ENCODE measurements at regions not wholly inside any gene's neighbourhood (a gene's known extent, or its start where the extent isn't known, plus 50 kb on each side); places are given as distances from the start of the nearest gene placed in this dataset.

DNA sequence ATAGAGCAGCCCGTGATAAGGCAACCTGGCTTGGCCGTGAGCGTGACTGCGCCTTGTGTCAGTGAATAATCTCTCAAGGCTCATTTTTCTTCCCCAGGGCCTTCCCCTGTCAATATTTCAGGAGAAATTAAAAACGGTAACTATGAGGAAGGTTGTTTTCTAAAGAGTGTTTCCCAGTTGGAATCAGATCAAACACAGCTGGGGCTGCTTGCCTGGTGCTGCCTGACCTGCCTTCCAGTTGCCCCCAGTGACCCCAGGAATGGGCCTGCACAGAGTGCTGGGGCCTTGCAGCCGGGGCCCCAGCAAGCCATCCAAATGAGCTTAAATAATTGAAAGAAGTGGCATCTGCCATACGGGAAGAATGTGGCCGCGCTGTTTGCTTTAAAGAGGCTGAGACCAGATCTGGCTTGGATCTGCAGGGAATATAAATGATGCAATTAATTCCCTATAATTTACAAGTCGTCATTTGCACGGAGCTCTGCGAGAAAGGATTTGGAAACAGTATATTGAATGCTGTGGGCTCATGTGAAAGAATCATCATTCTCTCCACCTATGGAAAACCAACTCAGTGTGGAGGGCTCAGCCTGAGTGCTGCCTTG lies 203.9 kb downstream of the C1orf94 start:
- FAIRE-seq (no peak), DNase-seq (ENCODE audit: low read depth, low spot score) (no peak)
- no peak overlapping the region for H2AFZ ChIP-seq (ENCODE audit: control insufficient read depth, low read length)
- no peak overlapping the region for H3K4me3 ChIP-seq (ENCODE audit: control insufficient read depth in 2 of 3, extremely low read depth in 1 of 3, insufficient read depth in 2 of 3, low read depth in 1 of 3, low read length in 3 of 3)
- H3K36me3 ChIP-seq (ENCODE audit: control insufficient read depth in 2 of 2, extremely low read depth in 1 of 2, insufficient read depth in 2 of 2, low read length in 2 of 2): no peaks in the 10 kb centered on the region
- TF ChIP-seq EZH2 (IDR thresholded peaks at IDR 0.05; ENCODE audit: low read length): no peak
- TF ChIP-seq, protein P1, sequence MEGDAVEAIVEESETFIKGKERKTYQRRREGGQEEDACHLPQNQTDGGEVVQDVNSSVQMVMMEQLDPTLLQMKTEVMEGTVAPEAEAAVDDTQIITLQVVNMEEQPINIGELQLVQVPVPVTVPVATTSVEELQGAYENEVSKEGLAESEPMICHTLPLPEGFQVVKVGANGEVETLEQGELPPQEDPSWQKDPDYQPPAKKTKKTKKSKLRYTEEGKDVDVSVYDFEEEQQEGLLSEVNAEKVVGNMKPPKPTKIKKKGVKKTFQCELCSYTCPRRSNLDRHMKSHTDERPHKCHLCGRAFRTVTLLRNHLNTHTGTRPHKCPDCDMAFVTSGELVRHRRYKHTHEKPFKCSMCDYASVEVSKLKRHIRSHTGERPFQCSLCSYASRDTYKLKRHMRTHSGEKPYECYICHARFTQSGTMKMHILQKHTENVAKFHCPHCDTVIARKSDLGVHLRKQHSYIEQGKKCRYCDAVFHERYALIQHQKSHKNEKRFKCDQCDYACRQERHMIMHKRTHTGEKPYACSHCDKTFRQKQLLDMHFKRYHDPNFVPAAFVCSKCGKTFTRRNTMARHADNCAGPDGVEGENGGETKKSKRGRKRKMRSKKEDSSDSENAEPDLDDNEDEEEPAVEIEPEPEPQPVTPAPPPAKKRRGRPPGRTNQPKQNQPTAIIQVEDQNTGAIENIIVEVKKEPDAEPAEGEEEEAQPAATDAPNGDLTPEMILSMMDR (optimal IDR thresholded peaks at IDR 0.05 in 1 of 3, IDR thresholded peaks at IDR 0.05 in 1 of 3, conservative IDR thresholded peaks at IDR 0.05 in 1 of 3; ENCODE audit: extremely low read depth in 1 of 3, insufficient read depth in 2 of 3, low read length in 3 of 3): no peak
- no peaks in the 10 kb centered on the region for H3K9me3 ChIP-seq (ENCODE audit: control insufficient read depth, low read depth, low read length)
- H3K9me1 ChIP-seq (ENCODE audit: control insufficient read depth, extremely low read depth, insufficient read depth, low read length): no peaks in the 10 kb centered on the region
- H3K4me1 ChIP-seq (ENCODE audit: control insufficient read depth, extremely low read depth, insufficient read depth, low read length): no peaks in the 10 kb centered on the region
- H4K20me1 ChIP-seq (ENCODE audit: control insufficient read depth, extremely low read depth, insufficient read depth, low read length): no peaks in the 10 kb centered on the region
- H3K79me2 ChIP-seq (ENCODE audit: control insufficient read depth, insufficient read depth, low read length): no peaks in the 10 kb centered on the region
- H3K27me3 ChIP-seq (ENCODE audit: control insufficient read depth, extremely low read depth, insufficient read depth, low read length): peaks cover 16% of the 10 kb centered on the region
- no peak overlapping the region for H3K27ac ChIP-seq (ENCODE audit: control insufficient read depth, insufficient read depth, low read length)
- H3K4me2 ChIP-seq (ENCODE audit: control insufficient read depth, extremely low read depth, insufficient read depth, low read depth, low read length): no peak overlapping the region
- dilution Hi-C loops (cut with MboI; ENCODE audit: extremely low pct_ligation_motif_present, low sequenced_read_pairs): no loop called here
- no peak overlapping the region for H3K9ac ChIP-seq (ENCODE audit: control insufficient read depth, extremely low read depth, insufficient read depth, low read length)

DNA sequence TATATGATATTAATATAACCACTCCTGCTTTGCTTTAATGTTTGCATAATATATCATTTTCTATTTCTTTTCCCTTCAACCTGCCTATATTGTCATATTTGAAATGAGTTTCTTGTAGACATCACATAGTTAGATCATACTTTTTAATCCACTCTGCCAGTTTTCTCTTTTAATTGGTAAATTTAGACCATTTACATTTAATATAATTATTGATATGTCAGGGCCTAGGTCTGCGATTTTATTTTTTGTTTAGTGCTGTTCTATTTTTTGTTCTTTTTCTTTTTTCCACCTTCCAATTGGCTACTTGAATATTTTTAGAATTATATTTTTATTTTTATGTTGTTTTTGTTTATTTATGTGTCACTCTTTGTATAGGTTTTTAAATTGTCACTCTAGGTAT lies 213.3 kb downstream of the C1orf94 start:
- DNase-seq (ENCODE audit: low read depth, low spot score) (no peak), FAIRE-seq (no peak)
- no peaks in the 10 kb centered on the region for H3K9me1 ChIP-seq (ENCODE audit: control insufficient read depth, extremely low read depth, insufficient read depth, low read length)
- no peaks in the 10 kb centered on the region for H3K79me2 ChIP-seq (ENCODE audit: control insufficient read depth, insufficient read depth, low read length)
- H3K4me2 ChIP-seq (ENCODE audit: control insufficient read depth, extremely low read depth, insufficient read depth, low read depth, low read length): no peak overlapping the region
- no peak overlapping the region for H3K9ac ChIP-seq (ENCODE audit: control insufficient read depth, extremely low read depth, insufficient read depth, low read length)
- dilution Hi-C loops (cut with MboI; ENCODE audit: extremely low pct_ligation_motif_present, low sequenced_read_pairs): no loop called here
- no peak overlapping the region for H3K4me3 ChIP-seq (ENCODE audit: control insufficient read depth in 2 of 3, extremely low read depth in 1 of 3, insufficient read depth in 2 of 3, low read depth in 1 of 3, low read length in 3 of 3)
- TF ChIP-seq EZH2 (IDR thresholded peaks at IDR 0.05; ENCODE audit: low read length): no peak
- TF ChIP-seq, protein P1 (optimal IDR thresholded peaks at IDR 0.05 in 1 of 3, IDR thresholded peaks at IDR 0.05 in 1 of 3, conservative IDR thresholded peaks at IDR 0.05 in 1 of 3; ENCODE audit: extremely low read depth in 1 of 3, insufficient read depth in 2 of 3, low read length in 3 of 3): no peak
- H3K27ac ChIP-seq (ENCODE audit: control insufficient read depth, insufficient read depth, low read length): no peak overlapping the region
- H3K4me1 ChIP-seq (ENCODE audit: control insufficient read depth, extremely low read depth, insufficient read depth, low read length): no peaks in the 10 kb centered on the region
- H3K27me3 ChIP-seq (ENCODE audit: control insufficient read depth, extremely low read depth, insufficient read depth, low read length): no peaks in the 10 kb centered on the region
- no peaks in the 10 kb centered on the region for H3K36me3 ChIP-seq (ENCODE audit: control insufficient read depth in 2 of 2, extremely low read depth in 1 of 2, insufficient read depth in 2 of 2, low read length in 2 of 2)
- no peaks in the 10 kb centered on the region for H3K9me3 ChIP-seq (ENCODE audit: control insufficient read depth, low read depth, low read length)
- H4K20me1 ChIP-seq (ENCODE audit: control insufficient read depth, extremely low read depth, insufficient read depth, low read length): no peaks in the 10 kb centered on the region
- no peak overlapping the region for H2AFZ ChIP-seq (ENCODE audit: control insufficient read depth, low read length)
